Osteoblast (primary cell): ENCODE measurements at regions not wholly inside any gene's neighbourhood (a gene's known extent, or its start where the extent isn't known, plus 50 kb on each side); places are given as distances from the start of the nearest gene placed in this dataset.

Experiments
- DNase-seq: peaks from one replicate; pipeline ENCODE4 v3.0.0; 2011; ENCODE audit warnings: low spot score, mixed read lengths; ENCODE audit not compliant: insufficient read length; ENCODE audit errors: missing footprints
- H2AFZ ChIP-seq: 2 replicates; pipeline ENCODE4 v1.6.0; 2011; ENCODE audit warnings: mild to moderate bottlenecking, low read length
- H3K27ac ChIP-seq: 2 replicates; pipeline ENCODE4 v1.5.1; 2011; ENCODE audit warnings: mild to moderate bottlenecking, low read depth, low read length, moderate library complexity
- H3K27me3 ChIP-seq: 2 replicates; pipeline ENCODE4 v1.6.0; 2012; ENCODE audit warnings: mild to moderate bottlenecking, control low read depth, inconsistent platforms, low read length, moderate library complexity; ENCODE audit not compliant: insufficient read depth
- H3K36me3 ChIP-seq: 2 replicates; pipeline ENCODE4 v1.5.1; 2011; ENCODE audit warnings: mild to moderate bottlenecking, low read length, control low read depth, moderate library complexity; ENCODE audit not compliant: insufficient read depth
- H3K4me1 ChIP-seq: 2 replicates; pipeline ENCODE4 v1.5.1; 2011; ENCODE audit warnings: mild to moderate bottlenecking, low read length, control low read depth, moderate library complexity; ENCODE audit not compliant: insufficient read depth
- H3K4me2 ChIP-seq: 2 replicates; pipeline ENCODE4 v1.6.0; 2011; ENCODE audit warnings: mild to moderate bottlenecking, low read length; ENCODE audit not compliant: insufficient read depth
- H3K4me3 ChIP-seq: fragments of 200-600 bp; sonication (generic); 3 replicates; pipeline ENCODE4 v1.5.1; 2012; ENCODE audit warnings: mild to moderate bottlenecking, low read length, inconsistent platforms; ENCODE audit not compliant: insufficient read depth
- H3K79me2 ChIP-seq: 2 replicates; pipeline ENCODE4 v1.6.0; 2012; ENCODE audit warnings: mild to moderate bottlenecking, low read length, control low read depth, inconsistent platforms; ENCODE audit not compliant: insufficient read depth
- H3K9me3 ChIP-seq: 2 replicates; pipeline ENCODE4 v1.5.1; 2011; ENCODE audit warnings: low read depth, low read length, control low read depth
- H4K20me1 ChIP-seq: 2 replicates; pipeline ENCODE4 v1.6.0; 2012; ENCODE audit warnings: mild to moderate bottlenecking, low read length, control low read depth; ENCODE audit not compliant: insufficient read depth
- CTCF ChIP-seq: IDR thresholded peaks from 2 replicates; pipeline ENCODE4 v1.5.1; 2011; ENCODE audit warnings: mild to moderate bottlenecking, low read depth, low read length, moderate library complexity; ENCODE audit errors: extremely low read depth

GRCh38 chr15:93779341-93779740 is 452.0 kb upstream of the MCTP2 start:
- Histone ChIP-seq H3K79me2 (no peaks in the 10 kb centered on the region), H4K20me1 (no peaks in the 10 kb centered on the region), H3K27ac (no peak overlapping the region), H3K9me3 (peaks cover 7% of the 10 kb centered on the region), H3K4me3 (no peak overlapping the region), H3K4me1 (no peaks in the 10 kb centered on the region), H3K4me2 (no peak overlapping the region), H2AFZ (no peak overlapping the region), H3K27me3 (no peaks in the 10 kb centered on the region), H3K36me3 (no peaks in the 10 kb centered on the region)
- no peak for DNase-seq
- no peak for TF ChIP-seq CTCF

GRCh38 chr15:93771196-93772030 is 459.9 kb upstream of the MCTP2 start:
- Histone ChIP-seq H3K27ac (no peak overlapping the region), H3K4me3 (no peak overlapping the region), H3K4me1 (no peaks in the 10 kb centered on the region), H3K36me3 (no peaks in the 10 kb centered on the region), H3K27me3 (no peaks in the 10 kb centered on the region), H3K4me2 (no peak overlapping the region), H2AFZ (no peak overlapping the region), H3K79me2 (no peaks in the 10 kb centered on the region), H4K20me1 (no peaks in the 10 kb centered on the region), H3K9me3 (peaks cover 2% of the 10 kb centered on the region)
- DNase-seq: no peak
- no peak for TF ChIP-seq CTCF

GRCh38 chr15:93770788-93771187 is 460.6 kb upstream of the MCTP2 start:
- H3K27ac ChIP-seq: no peak overlapping the region
- H2AFZ ChIP-seq: no peak overlapping the region
- no peaks in the 10 kb centered on the region for H3K79me2 ChIP-seq
- H4K20me1 ChIP-seq: no peaks in the 10 kb centered on the region
- peaks cover 2% of the 10 kb centered on the region for H3K9me3 ChIP-seq
- no peak for DNase-seq
- H3K4me1 ChIP-seq: no peaks in the 10 kb centered on the region
- H3K4me3 ChIP-seq: no peak overlapping the region
- TF ChIP-seq CTCF: no peak
- no peaks in the 10 kb centered on the region for H3K36me3 ChIP-seq
- no peak overlapping the region for H3K4me2 ChIP-seq
- H3K27me3 ChIP-seq: no peaks in the 10 kb centered on the region

- DNase-seq: no peak
- Histone ChIP-seq H3K79me2 (no peaks in the 10 kb centered on the region), H3K36me3 (no peaks in the 10 kb centered on the region), H3K4me2 (no peak overlapping the region), H2AFZ (no peak overlapping the region), H3K4me1 (no peaks in the 10 kb centered on the region), H3K27ac (no peak overlapping the region), H3K4me3 (no peak overlapping the region), H3K9me3 (peaks cover 4% of the 10 kb centered on the region), H3K27me3 (no peaks in the 10 kb centered on the region), H4K20me1 (no peaks in the 10 kb centered on the region)
- TF ChIP-seq CTCF: no peak
Observed at GRCh38 chr15:93762036-93762435, 469.3 kb upstream of the MCTP2 start.
